ENCODE measurements at regions not wholly inside any gene's neighbourhood (a gene's known extent, or its start where the extent isn't known, plus 50 kb on each side); places are given as distances from the start of the nearest gene placed in this dataset.

GRCh38 chr12:34287437-34287836 is 265.1 kb downstream of the ALG10 start:
- no peak for TF ChIP-seq CTCF (conservative IDR thresholded peaks at IDR 0.05; ENCODE audit: low read depth, low read length)

GRCh38 chr12:34287986-34288962 is 266.0 kb downstream of the ALG10 start:
- DNase-seq (ENCODE audit: low read depth): no peak
- no peak for TF ChIP-seq CTCF (conservative IDR thresholded peaks at IDR 0.05; ENCODE audit: low read depth, low read length)
- H3K4me3 ChIP-seq (ENCODE audit: low read length): no peak overlapping the region

More at GRCh38 chr12:34287437-34287836, 265.1 kb downstream of the ALG10 start:
- H3K4me3 ChIP-seq (ENCODE audit: low read length): no peak overlapping the region
- no peak for DNase-seq (ENCODE audit: low read depth)

- no peak for DNase-seq (ENCODE audit: low read depth)
- no peak overlapping the region for H3K4me3 ChIP-seq (ENCODE audit: low read length)
- TF ChIP-seq CTCF (conservative IDR thresholded peaks at IDR 0.05; ENCODE audit: low read depth, low read length): no peak
These were observed 266.7 kb downstream of the ALG10 start for GRCh38 chr12:34288963-34289345.

- no peak for TF ChIP-seq CTCF (conservative IDR thresholded peaks at IDR 0.05; ENCODE audit: low read depth, low read length)
- H3K4me3 ChIP-seq (ENCODE audit: low read length): no peak overlapping the region
- DNase-seq (ENCODE audit: low read depth): no peak
These were observed 267.4 kb downstream of the ALG10 start for GRCh38 chr12:34289431-34290380.

GRCh38 chr12:34290381-34290995 is 268.2 kb downstream of the ALG10 start:
- no peak overlapping the region for H3K4me3 ChIP-seq (ENCODE audit: low read length)
- DNase-seq (ENCODE audit: low read depth): no peak
- TF ChIP-seq CTCF (conservative IDR thresholded peaks at IDR 0.05; ENCODE audit: low read depth, low read length): no peak

GRCh38 chr12:34291001-34291400 is 268.7 kb downstream of the ALG10 start:
- no peak for DNase-seq (ENCODE audit: low read depth)
- no peak for TF ChIP-seq CTCF (conservative IDR thresholded peaks at IDR 0.05; ENCODE audit: low read depth, low read length)
- no peak overlapping the region for H3K4me3 ChIP-seq (ENCODE audit: low read length)
